HepG2 (cell line): ENCODE measurements at regions not wholly inside any gene's neighbourhood (a gene's known extent, or its start where the extent isn't known, plus 50 kb on each side); places are given as distances from the start of the nearest gene placed in this dataset.
A peak's percentile ranks its signal among the peaks of the same experiment; 100 is the strongest.

Experiments
- ATAC-seq: fragments of 200-7000 bp; cut with Tn5 transposase; 3 replicates; pipeline ENCODE4 v1.9.1; 2020; ENCODE audit warnings: mild to moderate bottlenecking, moderate library complexity
- BruUV-seq: library from RNA; stranded (reverse); fragments of 400-500 nt; replicated peaks from 2 replicates; lab custom pipeline; 2021; lab: Mats Ljungman, UMichigan
- CTCF ChIA-PET: fragments of 300-600 bp; formaldehyde crosslinking; extraction: SDS; loops from one replicate; lab custom pipeline; 2021; ENCODE audit warnings: low total read pairs, inconsistent platforms, low intra/inter-chr PET ratio; lab: Yijun Ruan, JAX
- POLR2A ChIA-PET: fragments of 350-600 bp; sonication (Branson Sonifier 250); formaldehyde crosslinking; loops from one replicate; lab custom pipeline; 2020; ENCODE audit warnings: antibody characterized with exemption, inconsistent platforms; lab: Yijun Ruan, JAX
- DNase-seq: peaks from one replicate; pipeline ENCODE4 v3.0.0-alpha.2; 2015; ENCODE audit warnings: low spot score
- FAIRE-seq: peaks from 3 replicates; lab custom pipeline; 2011; peaks lifted over from hg19 to GRCh38; lab: Jason Lieb, UNC
- H2AFZ ChIP-seq: one replicate; pipeline ENCODE4 v1.6.1; 2011; ENCODE audit warnings: low read length, inconsistent platforms
- H3K27ac ChIP-seq: fragments of 300-600 bp; 3 replicates; pipeline ENCODE4 v1.8.0; 2011; ENCODE audit warnings: mixed run types, mild to moderate bottlenecking, mixed read lengths, low read length, inconsistent platforms; ENCODE audit not compliant: insufficient read depth; ENCODE audit errors: extremely low read length
- H3K27me3 ChIP-seq, 2 experiments: fragments of 200-600 bp in 1 of 2; 2 replicates in 1 of 2; 3 replicates in 1 of 2; pipeline versions ENCODE4 v1.6.0 to v1.8.0; 2011; ENCODE audit warnings: low read length in 2 of 2, mild to moderate bottlenecking in 2 of 2, moderate library complexity in 2 of 2, inconsistent platforms in 1 of 2; ENCODE audit not compliant: insufficient read depth in 2 of 2, control insufficient read depth in 1 of 2
- H3K36me3 ChIP-seq, 2 experiments: fragments of 200-600 bp in 1 of 2; replicated peaks in 1 of 2; 2 replicates in 1 of 2; 3 replicates in 1 of 2; pipeline versions ENCODE4 v1.5.1 to v1.8.0; 2011; ENCODE audit warnings: low read length in 2 of 2, inconsistent platforms in 1 of 2; ENCODE audit not compliant: insufficient read depth in 2 of 2, control insufficient read depth in 1 of 2
- H3K4me1 ChIP-seq: 2 replicates; pipeline ENCODE4 v1.5.1; 2012; ENCODE audit warnings: low read length, inconsistent platforms; ENCODE audit not compliant: insufficient read depth
- H3K4me2 ChIP-seq: 2 replicates; pipeline ENCODE4 v1.6.0; 2011; ENCODE audit warnings: low read depth, low read length, inconsistent platforms
- H3K4me3 ChIP-seq, 3 experiments: fragments of 200-600 bp in 1 of 3; sonication (generic), shearing (Covaris generic) in 1 of 3; replicated peaks in 1 of 3; 2 replicates each; pipeline ENCODE4 v1.5.1; 2011 to 2016; ENCODE audit warnings: low read length in 3 of 3, inconsistent platforms in 2 of 3, low read depth in 2 of 3, mild to moderate bottlenecking in 2 of 3, control low read depth in 1 of 3, mixed read lengths in 1 of 3; ENCODE audit not compliant: insufficient read depth in 1 of 3
- H3K79me2 ChIP-seq: one replicate; pipeline ENCODE4 v1.6.1; 2011; ENCODE audit warnings: low read length, inconsistent platforms; ENCODE audit not compliant: insufficient read depth
- H3K9ac ChIP-seq: 2 replicates; pipeline ENCODE4 v1.6.0; 2011; ENCODE audit warnings: mild to moderate bottlenecking, low read depth, low read length, inconsistent platforms; ENCODE audit not compliant: insufficient read depth
- H3K9me3 ChIP-seq: 2 replicates; pipeline ENCODE4 v1.5.1; 2012; ENCODE audit warnings: mild to moderate bottlenecking, low read length
- H4K20me1 ChIP-seq: 2 replicates; pipeline ENCODE4 v1.6.0; 2011; ENCODE audit warnings: inconsistent platforms, mild to moderate bottlenecking, low read length, moderate library complexity; ENCODE audit not compliant: insufficient read depth
- ADNP ChIP-seq: sonication (generic); formaldehyde crosslinking; IDR thresholded peaks from 2 replicates; pipeline ENCODE4 v1.4.0; 2020; ENCODE audit warnings: missing genetic modification reagents
- ATRX ChIP-seq: sonication (generic); formaldehyde crosslinking; IDR thresholded peaks from 2 replicates; pipeline ENCODE4 v1.4.0; 2020; ENCODE audit warnings: missing genetic modification reagents, borderline replicate concordance
- FOXJ3 ChIP-seq: sonication (generic); formaldehyde crosslinking; IDR thresholded peaks from 2 replicates; pipeline ENCODE4 v1.4.0; 2020; ENCODE audit warnings: missing genetic modification reagents, mild to moderate bottlenecking, borderline replicate concordance
- FOXP1 ChIP-seq, 2 experiments: fragments of 450-650 bp in 1 of 2; IDR thresholded peaks; 2 replicates each; pipeline ENCODE4 v1.6.1; 2017 to 2018; ENCODE audit warnings: antibody characterized with exemption in 1 of 2
- GATA4 ChIP-seq: sonication (generic); IDR thresholded peaks from 2 replicates; pipeline ENCODE4 v1.6.1; 2016; ENCODE audit warnings: antibody characterized with exemption, low read depth, borderline replicate concordance
- KDM1A ChIP-seq: IDR thresholded peaks from 2 replicates; pipeline ENCODE4 v1.6.1; 2016; ENCODE audit warnings: missing compliant biosample characterization
- MYC ChIP-seq: sonication (generic); formaldehyde crosslinking; IDR thresholded peaks from 2 replicates; pipeline ENCODE4 v1.9.0; 2021; ENCODE audit warnings: missing genetic modification reagents, borderline replicate concordance
- NBN ChIP-seq: fragments of 450-650 bp; conservative IDR thresholded peaks from 2 replicates; pipeline ENCODE4 v1.6.1; 2017
- RAD21 ChIP-seq: fragments of 450-650 bp; formaldehyde crosslinking; IDR thresholded peaks from 2 replicates; pipeline ENCODE4 v1.5.0; 2020; ENCODE audit warnings: mild to moderate bottlenecking
- RFX5 ChIP-seq: IDR thresholded peaks from 2 replicates; pipeline ENCODE4 v1.6.1; 2011; ENCODE audit warnings: low read depth, low read length, improper control_type of control experiment
- SIN3B ChIP-seq: fragments of 150-350 bp; IDR thresholded peaks from 2 replicates; pipeline ENCODE4 v1.6.1; 2014; ENCODE audit warnings: low read length
- STAG1 ChIP-seq: sonication (generic); formaldehyde crosslinking; IDR thresholded peaks from 2 replicates; pipeline ENCODE4 v1.4.0; 2020; ENCODE audit warnings: missing genetic modification reagents
- TERF1 ChIP-seq: sonication (generic); formaldehyde crosslinking; IDR thresholded peaks from 2 replicates; pipeline ENCODE4 v1.8.0; 2022; ENCODE audit warnings: mild to moderate bottlenecking, missing genetic modification reagents, moderate library complexity
- ZBTB1 ChIP-seq: sonication (generic); formaldehyde crosslinking; IDR thresholded peaks from 2 replicates; pipeline ENCODE4 v1.4.0; 2020; ENCODE audit warnings: missing genetic modification reagents, borderline replicate concordance
- ZFP36 ChIP-seq: fragments of 150-350 bp; IDR thresholded peaks from 2 replicates; pipeline ENCODE4 v1.6.1; 2018; ENCODE audit warnings: borderline replicate concordance, low read length, low read depth; ENCODE audit not compliant: partially characterized antibody
- ZFP37 ChIP-seq: sonication (generic); formaldehyde crosslinking; IDR thresholded peaks from 2 replicates; pipeline ENCODE4 v1.4.0; 2020; ENCODE audit warnings: missing genetic modification reagents, borderline replicate concordance
- ZNF225 ChIP-seq: sonication (generic); formaldehyde crosslinking; IDR thresholded peaks from 2 replicates; pipeline ENCODE4 v1.4.0; 2020; ENCODE audit warnings: mild to moderate bottlenecking, missing genetic modification reagents
- ZNF460 ChIP-seq: sonication (generic); formaldehyde crosslinking; IDR thresholded peaks from 2 replicates; pipeline ENCODE4 v1.5.1; 2020; ENCODE audit warnings: missing genetic modification reagents, mild to moderate bottlenecking, borderline replicate concordance
- ZNF513 ChIP-seq: sonication (generic); formaldehyde crosslinking; conservative IDR thresholded peaks from 2 replicates; pipeline ENCODE4 v1.5.0; 2020; ENCODE audit warnings: missing genetic modification reagents
- ZNF564 ChIP-seq: sonication (generic); formaldehyde crosslinking; IDR thresholded peaks from 2 replicates; pipeline ENCODE4 v1.8.1; 2023; ENCODE audit warnings: mild to moderate bottlenecking, missing genetic modification reagents
- ZNF678 ChIP-seq: sonication (generic); formaldehyde crosslinking; IDR thresholded peaks from 2 replicates; pipeline ENCODE4 v1.4.0; 2020; ENCODE audit warnings: mild to moderate bottlenecking, missing genetic modification reagents
- WGBS: methylation state at CpG from one replicate; pipeline ENCODE4 v1.1.6; 2017; ENCODE audit warnings: low lambda C conversion rate; 5-methylcytosine and 5-hydroxymethylcytosine counted together
- in situ Hi-C: cut with HindIII; loops from 2 replicates; pipeline ENCODE4 v1.10.0; 2017; ENCODE audit warnings: low pct_unique_long_range_greater_than_20kb; ENCODE audit not compliant: extremely low pct_ligation_motif_present
- intact Hi-C: fragments of 100-400 bp; cut with micrococcal nuclease; formaldehyde crosslinking; loops from one replicate; pipeline ENCODE4 v1.10.0; 2022; ENCODE audit not compliant: unreplicated experiment

DNA sequence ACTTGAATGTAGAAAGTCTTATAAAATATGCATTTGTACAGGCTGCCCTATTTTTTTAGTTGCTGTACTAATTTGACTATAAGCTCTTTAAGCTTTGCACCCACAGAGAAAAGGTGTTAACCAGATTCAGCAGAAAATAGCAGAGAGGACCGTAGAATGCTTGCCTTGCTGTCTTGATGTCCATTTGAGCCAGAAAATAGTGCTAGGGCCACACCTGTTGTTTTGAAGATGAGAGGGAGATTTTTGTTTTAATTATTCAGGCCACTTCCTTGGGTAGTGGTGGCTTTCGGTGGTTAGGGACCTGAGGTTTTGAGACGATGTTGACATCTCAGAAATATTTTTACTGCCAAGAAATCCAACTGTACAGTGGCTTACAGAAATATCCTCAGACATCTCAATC lies 196.0 kb downstream of the SPATA31D1 start:
- 2% methylated on average over 3 of the region's 3 CpGs for WGBS
- FAIRE-seq (no peak), DNase-seq (no peak), ATAC-seq (no peak)
- CTCF ChIA-PET: no interaction called here
- in situ Hi-C loops: no loop called here
- no peak overlapping the region for H3K27ac ChIP-seq
- H4K20me1 ChIP-seq: no peaks in the 10 kb centered on the region
- H3K36me3 ChIP-seq: no peaks in the 10 kb centered on the region
- no peak overlapping the region for H3K4me2 ChIP-seq
- H3K9ac ChIP-seq: no peak overlapping the region
- POLR2A ChIA-PET: no interaction called here
- no peak for TF ChIP-seq TERF1 (CRISPR knock-in tag)
- TF ChIP-seq FOXP1 (IDR thresholded peaks at IDR 0.05): no peak
- no peak for TF ChIP-seq FOXP1 (CRISPR knock-in tag; IDR thresholded peaks at IDR 0.05)
- TF ChIP-seq MYC (CRISPR knock-in tag): no peak
- no peak for TF ChIP-seq RFX5
- no peak for TF ChIP-seq ATRX
- no peak for TF ChIP-seq ZBTB1 (CRISPR knock-in tag)
- no peak for TF ChIP-seq FOXJ3 (CRISPR knock-in tag)
- no peak for TF ChIP-seq KDM1A (CRISPR knock-in tag)
- no peak for TF ChIP-seq ZFP37
- TF ChIP-seq ADNP (CRISPR knock-in tag): no peak
- intact Hi-C loops: no loop called here
- H3K4me1 ChIP-seq: no peaks in the 10 kb centered on the region
- no TSS peak for BruUV-seq
- H3K9me3 ChIP-seq: no peaks in the 10 kb centered on the region
- H3K4me3 ChIP-seq: no peak overlapping the region
- no peaks in the 10 kb centered on the region for H3K27me3 ChIP-seq
- H3K79me2 ChIP-seq: no peaks in the 10 kb centered on the region
- no peak overlapping the region for H2AFZ ChIP-seq

DNA sequence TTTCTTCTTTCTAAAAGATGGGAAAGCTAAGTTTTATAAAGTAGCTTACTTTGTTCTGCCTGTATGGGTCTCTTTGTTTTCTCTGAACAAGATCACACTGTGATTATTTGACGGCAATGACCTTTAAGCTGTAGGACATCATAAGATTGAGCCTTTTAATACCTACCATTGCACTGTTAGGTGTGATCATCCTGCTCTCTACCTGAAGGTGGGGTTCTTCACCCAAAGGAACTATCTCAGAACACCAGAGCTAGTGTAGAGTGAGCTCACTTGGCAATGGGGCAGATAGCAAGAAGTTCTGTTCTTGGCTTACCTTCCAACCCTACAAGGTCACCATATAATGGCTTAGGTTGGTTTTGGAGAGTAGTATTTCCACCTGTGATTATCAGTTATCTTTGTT lies 200.2 kb downstream of the SPATA31D1 start:
- H3K27ac ChIP-seq: no peak overlapping the region
- intact Hi-C loops (no loop called here), in situ Hi-C loops (no loop called here)
- ATAC-seq (0 out of 3 replicates have a peak, but pooled peaks have one; percentile 35), DNase-seq (no peak), FAIRE-seq (no peak)
- H3K4me2 ChIP-seq: no peak overlapping the region
- WGBS: 0% methylated on average over 1 of the region's 1 CpG
- no peaks in the 10 kb centered on the region for H3K79me2 ChIP-seq
- no peaks in the 10 kb centered on the region for H3K9me3 ChIP-seq
- no peaks in the 10 kb centered on the region for H3K36me3 ChIP-seq
- H4K20me1 ChIP-seq: no peaks in the 10 kb centered on the region
- H3K9ac ChIP-seq: no peak overlapping the region
- ChIA-PET CTCF (no interaction called here), POLR2A (no interaction called here)
- no peaks in the 10 kb centered on the region for H3K4me1 ChIP-seq
- BruUV-seq: no TSS peak
- H3K27me3 ChIP-seq: no peaks in the 10 kb centered on the region
- no peak overlapping the region for H2AFZ ChIP-seq
- no peak overlapping the region for H3K4me3 ChIP-seq
- TF ChIP-seq ZFP36 (no peak), ZNF513 (CRISPR knock-in tag) (no peak), ZNF678 (CRISPR knock-in tag) (no peak), ZNF564 (CRISPR knock-in tag) (no peak), STAG1 (CRISPR knock-in tag) (peak; percentile 28), NBN (no peak), ZNF460 (CRISPR knock-in tag) (no peak), ZNF225 (no peak), SIN3B (no peak), GATA4 (no peak), RAD21 (CRISPR knock-in tag) (no peak)
